GM18861 (cell line): ENCODE measurements at regions not wholly inside any gene's neighbourhood (a gene's known extent, or its start where the extent isn't known, plus 50 kb on each side); places are given as distances from the start of the nearest gene placed in this dataset.

Source experiments
- ATAC-seq: cut with Tn5 transposase; IDR thresholded peaks from one replicate; pipeline ENCODE4 v1.9.1; 2021; ENCODE audit not compliant: unreplicated experiment

GRCh38 chr11:42025121-42025803 lies 565.8 kb upstream of the LRRC4C start:
- ATAC-seq = no peak

GRCh38 chr11:42034826-42035225 lies 575.4 kb upstream of the LRRC4C start:
- ATAC-seq = no peak

- no peak for ATAC-seq
Observed at GRCh38 chr11:42036201-42036600, 576.7 kb upstream of the LRRC4C start.

- ATAC-seq = no peak
Observed at GRCh38 chr11:42043312-42043711, 583.9 kb upstream of the LRRC4C start.

GRCh38 chr11:42047637-42048555 lies 588.4 kb upstream of the LRRC4C start:
- ATAC-seq = no peak

GRCh38 chr11:42049186-42049585 lies 589.7 kb upstream of the LRRC4C start:
- ATAC-seq = no peak

- ATAC-seq = no peak
Observed at GRCh38 chr11:42049650-42050049, 590.2 kb upstream of the LRRC4C start.

GRCh38 chr11:42054351-42054900 lies 595.0 kb upstream of the LRRC4C start:
- no peak for ATAC-seq

- no peak for ATAC-seq
Observed at GRCh38 chr11:42055606-42056005, 596.2 kb upstream of the LRRC4C start.

GRCh38 chr11:42058794-42059193 lies 599.3 kb upstream of the LRRC4C start:
- ATAC-seq = no peak

GRCh38 chr11:42065199-42065598 lies 605.7 kb upstream of the LRRC4C start:
- ATAC-seq = no peak

- no peak for ATAC-seq
Observed at GRCh38 chr11:42066113-42066512, 606.7 kb upstream of the LRRC4C start.

- no peak for ATAC-seq
Observed at GRCh38 chr11:42074306-42074705, 614.9 kb upstream of the LRRC4C start.

GRCh38 chr11:42075180-42075579 lies 615.7 kb upstream of the LRRC4C start:
- no peak for ATAC-seq

- ATAC-seq = no peak
Observed at GRCh38 chr11:42077794-42078193, 618.3 kb upstream of the LRRC4C start.

GRCh38 chr11:42085736-42086135 lies 626.3 kb upstream of the LRRC4C start:
- no peak for ATAC-seq

GRCh38 chr11:42093541-42093940 lies 634.1 kb upstream of the LRRC4C start:
- ATAC-seq = no peak

GRCh38 chr11:42098075-42098474 lies 638.6 kb upstream of the LRRC4C start:
- no peak for ATAC-seq

GRCh38 chr11:42112866-42113265 lies 653.4 kb upstream of the LRRC4C start:
- no peak for ATAC-seq

- no peak for ATAC-seq
Observed at GRCh38 chr11:42114927-42115326, 655.5 kb upstream of the LRRC4C start.

- no peak for ATAC-seq
Observed at GRCh38 chr11:42138454-42138853, 679.0 kb upstream of the LRRC4C start.

- no peak for ATAC-seq
Observed at GRCh38 chr11:42145311-42145710, 685.9 kb upstream of the LRRC4C start.
